ENCODE measurements at regions not wholly inside any gene's neighbourhood (a gene's known extent, or its start where the extent isn't known, plus 50 kb on each side); places are given as distances from the start of the nearest gene placed in this dataset.
A peak's percentile ranks its signal among the peaks of the same experiment; 100 is the strongest.

DNA sequence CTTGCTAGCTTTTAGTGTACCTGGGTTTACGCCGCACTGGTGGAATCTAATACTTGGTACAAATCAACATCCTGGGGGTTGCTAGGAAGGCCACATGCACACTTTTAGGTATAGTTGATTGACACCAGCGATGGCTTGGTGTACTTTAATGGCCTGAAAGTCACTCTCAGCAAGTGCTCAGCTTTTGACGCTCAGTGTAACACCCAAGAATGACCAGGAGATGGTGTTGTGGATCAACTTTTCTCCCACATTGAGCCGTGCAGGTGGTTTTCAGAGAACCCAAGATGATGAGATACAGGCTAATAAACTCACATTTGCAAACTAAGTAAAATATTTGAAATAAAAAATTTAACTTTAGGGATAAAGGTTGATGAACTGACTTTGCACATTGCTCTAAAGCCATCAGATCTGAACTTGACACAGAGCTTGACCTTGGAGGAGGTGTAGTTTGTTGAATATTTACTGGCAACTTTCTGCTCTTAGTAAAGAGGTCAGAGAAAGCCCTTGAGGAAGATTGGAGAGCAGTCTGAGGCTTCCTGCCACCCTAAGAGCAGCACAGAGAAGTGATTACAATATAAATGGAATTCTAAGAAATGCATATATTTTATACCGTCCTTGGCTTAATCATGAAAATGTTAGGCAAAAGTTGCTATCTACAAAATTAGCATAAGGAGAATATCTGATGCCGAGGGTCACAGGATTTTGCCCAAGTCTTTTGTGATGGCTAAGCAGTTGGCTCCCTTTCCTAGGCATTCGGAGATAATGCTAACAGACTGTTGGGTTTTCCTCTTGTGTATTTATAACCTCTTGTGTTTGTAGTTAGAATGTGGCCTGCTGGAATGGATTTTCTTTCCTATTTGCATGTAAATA lies 143.4 kb upstream of the RASGRP1 start:
- no peak overlapping the region for H3K4me3 ChIP-seq (ENCODE audit: low read depth, low read length)
- TF ChIP-seq, protein P1, sequence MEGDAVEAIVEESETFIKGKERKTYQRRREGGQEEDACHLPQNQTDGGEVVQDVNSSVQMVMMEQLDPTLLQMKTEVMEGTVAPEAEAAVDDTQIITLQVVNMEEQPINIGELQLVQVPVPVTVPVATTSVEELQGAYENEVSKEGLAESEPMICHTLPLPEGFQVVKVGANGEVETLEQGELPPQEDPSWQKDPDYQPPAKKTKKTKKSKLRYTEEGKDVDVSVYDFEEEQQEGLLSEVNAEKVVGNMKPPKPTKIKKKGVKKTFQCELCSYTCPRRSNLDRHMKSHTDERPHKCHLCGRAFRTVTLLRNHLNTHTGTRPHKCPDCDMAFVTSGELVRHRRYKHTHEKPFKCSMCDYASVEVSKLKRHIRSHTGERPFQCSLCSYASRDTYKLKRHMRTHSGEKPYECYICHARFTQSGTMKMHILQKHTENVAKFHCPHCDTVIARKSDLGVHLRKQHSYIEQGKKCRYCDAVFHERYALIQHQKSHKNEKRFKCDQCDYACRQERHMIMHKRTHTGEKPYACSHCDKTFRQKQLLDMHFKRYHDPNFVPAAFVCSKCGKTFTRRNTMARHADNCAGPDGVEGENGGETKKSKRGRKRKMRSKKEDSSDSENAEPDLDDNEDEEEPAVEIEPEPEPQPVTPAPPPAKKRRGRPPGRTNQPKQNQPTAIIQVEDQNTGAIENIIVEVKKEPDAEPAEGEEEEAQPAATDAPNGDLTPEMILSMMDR (IDR thresholded peaks at IDR 0.05; ENCODE audit: low read depth, low read length), result peak; percentile 71

DNA sequence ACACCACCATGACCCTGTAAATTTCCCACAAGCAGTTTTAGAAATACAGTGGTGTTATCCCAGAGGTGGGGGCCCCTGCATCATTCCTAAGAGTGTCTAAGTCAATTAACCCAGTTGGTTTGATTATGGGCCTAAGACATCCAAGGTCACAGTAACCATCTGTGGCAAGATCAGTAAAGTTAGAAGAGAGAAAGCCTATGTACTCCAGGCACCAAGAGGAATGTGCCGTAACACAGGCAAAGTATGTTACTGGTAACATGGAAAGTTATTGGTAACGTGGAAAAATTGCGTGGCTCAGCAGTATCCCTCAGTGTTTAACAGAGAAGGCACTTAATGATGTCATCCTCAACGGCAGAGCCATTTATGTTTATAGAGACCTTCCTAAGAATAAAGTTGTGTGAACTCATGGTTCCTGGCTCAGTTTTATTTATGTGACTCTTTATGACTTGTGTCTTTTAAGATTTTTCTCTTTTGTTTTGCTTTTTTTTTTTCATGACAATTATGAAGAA lies 144.1 kb upstream of the RASGRP1 start:
- no peak overlapping the region for H3K4me3 ChIP-seq (ENCODE audit: low read depth, low read length)
- TF ChIP-seq, protein P1 (IDR thresholded peaks at IDR 0.05; ENCODE audit: low read depth, low read length), result no peak

DNA sequence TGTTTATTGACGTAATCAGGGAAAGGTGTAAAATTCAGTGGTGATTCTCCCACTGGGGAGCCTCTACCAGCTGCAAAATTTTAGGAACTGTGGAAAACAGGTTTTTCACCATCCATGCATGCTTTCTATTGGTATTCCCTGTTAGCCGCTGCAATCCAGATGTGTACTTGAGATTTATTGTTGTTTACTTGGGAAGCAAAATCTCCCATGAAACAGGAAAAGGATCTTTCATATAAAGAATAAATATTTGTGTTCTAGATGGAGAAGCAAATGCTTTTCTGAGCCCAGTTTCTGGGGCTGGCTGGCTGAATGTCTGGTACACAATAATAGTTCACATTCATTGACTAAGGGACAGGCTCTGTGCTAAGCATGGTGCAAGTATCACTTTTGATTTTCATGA lies 144.6 kb upstream of the RASGRP1 start:
- H3K4me3 ChIP-seq (ENCODE audit: low read depth, low read length), result no peak overlapping the region

DNA sequence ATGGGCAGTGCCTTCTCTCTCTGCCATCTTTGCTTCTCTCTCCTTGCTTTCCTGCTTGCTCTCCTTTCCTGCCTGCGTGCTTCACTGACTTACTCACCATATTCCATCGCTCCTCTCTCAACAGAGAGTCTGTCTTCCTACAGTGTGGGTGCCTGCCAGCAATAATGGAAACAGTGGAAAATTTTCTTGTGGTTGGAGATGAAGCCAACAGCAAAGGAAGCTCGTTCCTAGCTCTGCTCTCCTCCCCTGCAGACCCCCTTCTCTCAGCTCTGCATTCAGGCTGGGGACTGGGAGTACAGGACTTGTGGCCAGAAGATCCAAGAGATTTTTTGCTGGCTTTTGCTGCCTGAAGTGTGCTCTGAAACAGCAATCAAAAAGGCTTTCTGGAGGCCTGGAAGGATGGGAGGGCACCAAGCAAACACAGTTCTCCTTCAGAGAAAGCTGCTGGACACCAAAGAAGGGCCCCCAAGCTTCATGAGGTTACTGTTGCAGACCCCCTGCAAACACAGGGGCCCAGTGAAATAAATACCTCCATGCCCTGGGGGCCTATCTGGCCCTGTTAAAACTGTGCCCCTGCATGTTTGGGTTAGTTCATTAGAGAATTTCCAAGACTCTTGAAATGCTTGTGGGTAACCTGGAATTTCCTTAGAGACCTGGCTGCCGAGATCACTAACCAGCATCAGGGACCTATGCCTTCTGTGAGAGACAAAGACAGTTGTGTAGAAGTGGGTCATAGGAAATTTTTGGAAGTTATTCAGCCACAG lies 149.9 kb upstream of the RASGRP1 start:
- no peak overlapping the region for H3K4me3 ChIP-seq (ENCODE audit: low read depth, low read length)
- TF ChIP-seq, protein P1 (IDR thresholded peaks at IDR 0.05; ENCODE audit: low read depth, low read length), result no peak

More for the DNA sequence above, 144.6 kb upstream of the RASGRP1 start:
- TF ChIP-seq, protein P1 (IDR thresholded peaks at IDR 0.05; ENCODE audit: low read depth, low read length), result no peak

DNA sequence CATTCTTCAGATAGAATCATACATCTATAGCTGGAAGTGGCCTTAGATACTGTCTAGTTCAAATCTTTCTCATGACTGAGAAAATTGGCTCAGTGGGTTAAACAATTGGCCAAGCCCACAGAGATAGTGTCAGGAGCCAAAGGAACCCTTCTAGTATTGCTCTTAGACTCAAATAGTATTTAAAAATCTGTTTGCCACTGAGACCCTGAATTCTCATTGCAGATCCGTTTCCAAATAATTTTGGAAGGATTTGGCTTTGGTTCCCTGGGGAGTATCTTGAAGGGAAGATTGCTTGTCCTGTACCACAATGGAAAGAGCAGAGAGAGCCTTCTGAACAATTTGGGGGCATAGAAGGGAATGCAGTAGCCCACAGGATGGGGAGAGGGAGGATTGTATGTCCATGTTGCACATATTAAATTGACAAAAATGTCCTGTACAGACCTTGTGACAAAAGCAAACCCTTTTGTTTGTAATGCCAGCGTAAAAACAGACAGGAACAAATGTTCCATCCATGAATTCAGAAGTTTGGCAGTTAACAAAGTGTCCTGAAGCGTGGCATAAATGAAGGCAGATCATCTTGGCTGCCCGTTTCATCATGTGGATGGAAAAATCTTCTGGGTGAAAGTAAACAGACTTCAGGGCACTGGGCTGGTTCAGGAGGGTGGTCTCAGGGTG lies 156.4 kb upstream of the RASGRP1 start:
- TF ChIP-seq, protein P1 (IDR thresholded peaks at IDR 0.05; ENCODE audit: low read depth, low read length), result no peak
- H3K4me3 ChIP-seq (ENCODE audit: low read depth, low read length), result no peak overlapping the region

DNA sequence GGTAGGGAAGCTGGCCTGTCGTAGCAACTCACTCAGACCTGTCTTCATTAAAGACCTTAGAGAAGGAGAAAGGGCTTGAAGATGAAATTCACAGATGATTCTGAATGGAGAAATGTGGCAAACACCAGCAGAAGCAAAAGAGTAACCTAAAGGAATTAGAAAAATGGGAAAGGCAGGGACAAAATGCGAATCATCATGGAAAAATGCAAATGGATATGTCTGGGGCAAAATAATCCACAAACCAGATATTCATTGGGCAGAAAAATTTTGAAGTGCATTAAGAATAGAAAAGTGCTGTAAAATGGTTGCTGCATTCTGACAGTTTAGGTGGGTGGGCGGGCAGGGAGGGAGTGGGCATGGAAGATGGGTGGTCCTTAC lies 156.9 kb upstream of the RASGRP1 start:
- TF ChIP-seq, protein P1 (IDR thresholded peaks at IDR 0.05; ENCODE audit: low read depth, low read length), result no peak
- no peak overlapping the region for H3K4me3 ChIP-seq (ENCODE audit: low read depth, low read length)

Data from WI38 (cell line).